Stomach (tissue), 8 donors: ENCODE measurements at regions not wholly inside any gene's neighbourhood (a gene's known extent, or its start where the extent isn't known, plus 50 kb on each side); places are given as distances from the start of the nearest gene placed in this dataset.

Experiments
- DNase-seq, 2 donors: peaks; one replicate each; pipeline versions ENCODE4 v3.0.0 to v3.0.0-alpha.2; 2013 to 2019
- H3K27ac ChIP-seq, 5 donors: fragments of 200-600 bp in 4 of 5; sonication (generic) in 4 of 5; one replicate each; pipeline ENCODE4 v1.5.1; 2013 to 2019; ENCODE audit warnings: mild to moderate bottlenecking in 1 of 5, moderate library complexity in 1 of 5
- H3K27me3 ChIP-seq, 3 donors: fragments of 200-600 bp; sonication (generic); one replicate each; pipeline ENCODE4 v1.5.1; 2017 to 2019; ENCODE audit warnings: mixed run types in 1 of 3
- H3K36me3 ChIP-seq, 4 donors: fragments of 200-600 bp; sonication (generic); 1 replicate in 3 of 4; 2 replicates in 1 of 4; pipeline ENCODE4 v1.5.1; 2016 to 2019
- H3K4me1 ChIP-seq, 4 donors: fragments of 200-600 bp; sonication (generic); one replicate each; pipeline ENCODE4 v1.5.1; 2016 to 2019
- H3K4me3 ChIP-seq, 4 donors: fragments of 200-600 bp; sonication (generic) in 3 of 4; one replicate each; pipeline ENCODE4 v1.5.1; 2016 to 2019; ENCODE audit warnings: mild to moderate bottlenecking in 1 of 4
- H3K9me3 ChIP-seq, 4 donors: fragments of 200-600 bp; sonication (generic); one replicate each; pipeline ENCODE4 v1.5.1; 2016 to 2019
- EP300 ChIP-seq: sonication (generic); formaldehyde crosslinking; IDR thresholded peaks from one replicate; pipeline ENCODE4 v1.6.1; 2017; ENCODE audit warnings: antibody characterized with exemption
- POLR2A ChIP-seq, 4 donors: fragments of 450-650 bp; IDR thresholded peaks; one replicate each; pipeline ENCODE4 v1.6.1; 2016; ENCODE audit warnings: antibody characterized with exemption in 4 of 4, control low read depth in 2 of 4, mild to moderate bottlenecking in 1 of 4, moderate library complexity in 1 of 4
- POLR2AphosphoS5 ChIP-seq, 3 donors: sonication (generic); formaldehyde crosslinking; IDR thresholded peaks; one replicate each; pipeline ENCODE4 v1.6.1; 2016; ENCODE audit warnings: antibody characterized with exemption in 3 of 3
- WGBS, 5 donors: extraction: QIAGEN DNeasy Blood & Tissue Kit in 3 of 5; methylation state at CpG; one replicate each; pipeline versions ENCODE4 v1.1.5 to v1.1.7; 2013 to 2018; 5-methylcytosine and 5-hydroxymethylcytosine counted together
- intact Hi-C: fragments of 100-400 bp; cut with DNase I; formaldehyde crosslinking; loops from one replicate; pipeline ENCODE4 v1.15.1; 2023; ENCODE audit warnings: low total_unique reads
- TF ChIP-seq, protein P1 (sequence below), 7 experiments: fragments of 450-650 bp in 4 of 7; fragments of 200-600 bp in 3 of 7; sonication (generic) in 3 of 7; IDR thresholded peaks; one replicate each; pipeline ENCODE4 v1.5.1; 2016 to 2019; ENCODE audit warnings: antibody characterized with exemption in 7 of 7, control low read depth in 2 of 7, mild to moderate bottlenecking in 1 of 7
- donor health status: healthy with polysubstance abuse.
- donor health status: Bipolar disorder and iron deficiency.
- donor health status: healthy.

DNA sequence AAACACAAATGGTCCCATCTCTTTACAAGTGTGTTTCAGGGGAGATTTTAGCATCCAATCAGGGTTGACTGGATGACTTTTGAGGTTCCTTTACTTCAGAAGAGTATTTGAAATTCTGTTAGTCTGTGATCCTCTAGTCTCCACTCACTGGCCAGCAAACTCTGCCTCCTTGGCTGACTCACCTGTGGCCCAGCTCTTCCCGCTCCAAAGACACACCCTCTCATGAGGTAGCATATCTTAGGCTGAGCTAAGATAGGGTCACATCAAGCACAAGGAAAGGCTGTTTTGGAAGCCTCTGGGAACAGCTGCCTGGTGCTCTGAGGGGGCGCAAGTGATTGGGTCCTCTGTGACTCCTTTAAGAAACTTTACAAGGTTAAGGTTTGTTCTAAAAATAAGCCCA, 102.3 kb upstream of the FGGY start:
- peaks cover 0 to 11% (median 0%) of the 10 kb centered on the region in 4 donors for H3K9me3 ChIP-seq
- WGBS, 5 donors, result 77 to 95% (median 93%) methylated on average over 2 of the region's 2 CpGs
- no peaks in the 10 kb centered on the region for H3K36me3 ChIP-seq
- intact Hi-C loops, result no loop called here
- H3K4me3 ChIP-seq, result no peak overlapping the region
- H3K4me1 ChIP-seq, result peaks cover 0 to 12% (median 6%) of the 10 kb centered on the region in 4 donors
- no peaks in the 10 kb centered on the region for H3K27me3 ChIP-seq
- no peak for TF ChIP-seq POLR2AphosphoS5 (IDR thresholded peaks at IDR 0.05)
- TF ChIP-seq, protein P1, sequence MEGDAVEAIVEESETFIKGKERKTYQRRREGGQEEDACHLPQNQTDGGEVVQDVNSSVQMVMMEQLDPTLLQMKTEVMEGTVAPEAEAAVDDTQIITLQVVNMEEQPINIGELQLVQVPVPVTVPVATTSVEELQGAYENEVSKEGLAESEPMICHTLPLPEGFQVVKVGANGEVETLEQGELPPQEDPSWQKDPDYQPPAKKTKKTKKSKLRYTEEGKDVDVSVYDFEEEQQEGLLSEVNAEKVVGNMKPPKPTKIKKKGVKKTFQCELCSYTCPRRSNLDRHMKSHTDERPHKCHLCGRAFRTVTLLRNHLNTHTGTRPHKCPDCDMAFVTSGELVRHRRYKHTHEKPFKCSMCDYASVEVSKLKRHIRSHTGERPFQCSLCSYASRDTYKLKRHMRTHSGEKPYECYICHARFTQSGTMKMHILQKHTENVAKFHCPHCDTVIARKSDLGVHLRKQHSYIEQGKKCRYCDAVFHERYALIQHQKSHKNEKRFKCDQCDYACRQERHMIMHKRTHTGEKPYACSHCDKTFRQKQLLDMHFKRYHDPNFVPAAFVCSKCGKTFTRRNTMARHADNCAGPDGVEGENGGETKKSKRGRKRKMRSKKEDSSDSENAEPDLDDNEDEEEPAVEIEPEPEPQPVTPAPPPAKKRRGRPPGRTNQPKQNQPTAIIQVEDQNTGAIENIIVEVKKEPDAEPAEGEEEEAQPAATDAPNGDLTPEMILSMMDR (IDR thresholded peaks at IDR 0.05), result no peak
- TF ChIP-seq POLR2A (IDR thresholded peaks at IDR 0.05), result no peak
- no peak for TF ChIP-seq EP300
- H3K27ac ChIP-seq, result no peak overlapping the region
- no peak for DNase-seq

DNA sequence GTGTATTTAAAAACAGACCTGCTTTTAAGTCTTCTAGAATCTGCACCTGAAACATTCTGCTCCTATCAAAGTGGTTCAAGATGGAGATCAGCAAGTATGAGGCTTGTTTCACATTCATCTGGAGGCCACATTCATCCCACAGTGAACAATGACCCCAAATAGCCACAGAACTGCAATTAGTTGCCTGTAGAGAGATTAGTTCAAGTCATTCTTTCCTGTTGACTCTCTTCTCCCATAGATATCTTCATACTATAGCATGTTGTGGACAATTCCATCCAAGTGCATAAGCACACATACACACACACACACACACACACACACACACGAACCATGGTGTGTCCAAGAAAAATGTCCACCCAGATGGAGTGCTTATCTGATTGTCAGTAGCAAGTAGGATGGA, 101.7 kb upstream of the FGGY start:
- no peak overlapping the region for H3K27ac ChIP-seq
- WGBS, 5 donors, result 69 to 94% (median 84%) methylated on average over 1 of the region's 1 CpG
- H3K9me3 ChIP-seq, result peaks cover 0 to 11% (median 0%) of the 10 kb centered on the region in 4 donors
- H3K4me3 ChIP-seq, result no peak overlapping the region
- intact Hi-C loops, result no loop called here
- no peaks in the 10 kb centered on the region for H3K27me3 ChIP-seq
- TF ChIP-seq, protein P1 (IDR thresholded peaks at IDR 0.05), result no peak
- TF ChIP-seq POLR2A (IDR thresholded peaks at IDR 0.05) (no peak), EP300 (no peak), POLR2AphosphoS5 (IDR thresholded peaks at IDR 0.05) (no peak)
- H3K36me3 ChIP-seq, result no peaks in the 10 kb centered on the region
- peaks cover 0 to 13% (median 6%) of the 10 kb centered on the region in 4 donors for H3K4me1 ChIP-seq
- DNase-seq, result no peak

DNA sequence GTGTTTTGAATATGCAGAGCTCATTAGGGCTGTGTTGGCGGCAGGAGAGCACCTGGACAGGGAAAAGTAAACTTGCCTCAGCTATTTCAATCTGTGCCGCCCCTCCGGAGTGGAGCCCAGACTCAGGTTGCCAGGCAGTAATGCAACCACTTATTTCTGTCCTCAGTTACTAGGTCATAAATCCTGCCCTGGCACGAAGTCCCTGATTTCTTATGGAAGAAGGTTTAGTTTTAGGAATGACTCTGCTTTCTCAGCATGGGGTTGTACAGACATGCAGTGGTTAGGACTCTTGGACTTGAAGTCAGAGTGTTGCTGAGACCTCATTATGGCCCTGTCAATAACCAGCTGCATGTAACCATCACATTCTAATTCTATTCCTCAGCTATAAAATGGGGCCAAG, 98.3 kb upstream of the FGGY start:
- no peaks in the 10 kb centered on the region for H3K27me3 ChIP-seq
- H3K4me1 ChIP-seq, result peaks cover 0 to 21% (median 8%) of the 10 kb centered on the region in 4 donors
- TF ChIP-seq, protein P1 (IDR thresholded peaks at IDR 0.05), result no peak
- TF ChIP-seq POLR2AphosphoS5 (IDR thresholded peaks at IDR 0.05), result peak in 1 of 3 donors; percentile 4
- WGBS, 5 donors, result 55 to 68% (median 63%) methylated on average over 4 of the region's 4 CpGs
- no peak overlapping the region for H3K4me3 ChIP-seq
- no peak overlapping the region for H3K27ac ChIP-seq
- peak in 1 of 2 donors; percentile 41 for DNase-seq
- intact Hi-C loops, result no loop called here
- H3K9me3 ChIP-seq, result peaks cover 0 to 1% (median 0%) of the 10 kb centered on the region in 4 donors
- H3K36me3 ChIP-seq, result no peaks in the 10 kb centered on the region

DNA sequence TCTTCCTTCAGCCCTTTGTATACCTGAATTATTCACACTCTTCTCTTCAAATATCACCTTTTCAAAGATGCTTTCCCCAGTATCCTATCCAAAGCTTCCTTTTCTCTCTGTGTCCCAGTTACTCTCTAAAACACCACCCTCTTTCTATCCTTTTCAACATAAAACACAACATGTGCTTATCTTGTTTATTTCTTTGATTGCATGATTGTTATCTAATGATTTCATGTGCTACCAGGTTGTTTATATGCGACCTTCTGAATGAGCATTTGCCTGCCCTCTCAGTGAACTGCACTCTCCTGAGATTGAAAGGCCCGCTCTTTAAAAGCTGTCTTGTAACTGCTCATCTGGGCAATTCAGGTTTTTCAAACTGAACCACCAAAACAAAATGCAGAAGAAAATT, 97.7 kb upstream of the FGGY start:
- Histone ChIP-seq H3K27ac (no peak overlapping the region), H3K27me3 (no peaks in the 10 kb centered on the region), H3K9me3 (no peaks in the 10 kb centered on the region), H3K36me3 (no peaks in the 10 kb centered on the region), H3K4me1 (peaks cover 4 to 27% (median 11%) of the 10 kb centered on the region in 4 donors), H3K4me3 (no peak overlapping the region)
- WGBS, 5 donors, result 71 to 86% (median 81%) methylated on average over 2 of the region's 2 CpGs
- intact Hi-C loops, result no loop called here
- TF ChIP-seq EP300 (no peak), POLR2AphosphoS5 (IDR thresholded peaks at IDR 0.05) (no peak), POLR2A (IDR thresholded peaks at IDR 0.05) (no peak)
- TF ChIP-seq, protein P1 (IDR thresholded peaks at IDR 0.05), result no peak
- DNase-seq, result no peak
